ENCODE measurements at regions not wholly inside any gene's neighbourhood (a gene's known extent, or its start where the extent isn't known, plus 50 kb on each side); places are given as distances from the start of the nearest gene placed in this dataset.

GRCh38 chr6:87851674-87852299 lies 149.8 kb upstream of the AKIRIN2 start:
- DNase-seq = no peak
- H2BK20ac ChIP-seq (ENCODE audit: low read depth, low read length, poor library complexity, severe bottlenecking) = no peak overlapping the region
- H3K27me3 Mint-ChIP-seq (ENCODE audit: low read depth) = no peaks in the 10 kb centered on the region; the same call in 1 of the 2 replicates
- H4K5ac ChIP-seq (ENCODE audit: insufficient read length, low read depth, low read length) = no peak overlapping the region
- no peak overlapping the region for H3K14ac ChIP-seq (ENCODE audit: insufficient read depth, low read length)
- no peak overlapping the region for H2BK120ac ChIP-seq (ENCODE audit: low read depth, low read length, poor library complexity, severe bottlenecking)
- no peak overlapping the region for H3K4me2 ChIP-seq (ENCODE audit: insufficient read depth, insufficient read length, low read length)
- no peak for TF ChIP-seq CTCF (conservative IDR thresholded peaks at IDR 0.05)
- peaks cover 5 to 12% of the 10 kb centered on the region in 2 experiments for H3K4me1 Mint-ChIP-seq
- no peaks in the 10 kb centered on the region for H4K20me1 ChIP-seq (ENCODE audit: control insufficient read depth, insufficient read depth, insufficient read length)
- no peaks in the 10 kb centered on the region for H3K4me1 ChIP-seq (ENCODE audit: insufficient read depth, low read length)
- H2AFZ ChIP-seq (ENCODE audit: low read length) = no peak overlapping the region
- no peak overlapping the region for H3K4ac ChIP-seq (ENCODE audit: low read depth, low read length)
- H4K8ac ChIP-seq (replicated peaks; ENCODE audit: insufficient read length, low read depth, low read length) = no peak overlapping the region
- no peak overlapping the region for H2BK15ac ChIP-seq (ENCODE audit: low read depth, low read length)
- no peak overlapping the region for H2AK5ac ChIP-seq (ENCODE audit: insufficient read length, low read length)
- H4K91ac ChIP-seq (ENCODE audit: insufficient read length, low read depth, low read length) = no peak overlapping the region
- H3K4me3 Mint-ChIP-seq = no peak overlapping the region
- H3T11ph ChIP-seq (ENCODE audit: low read length) = no peak overlapping the region
- no peaks in the 10 kb centered on the region for H3K9me3 ChIP-seq (ENCODE audit: control insufficient read depth, low read depth, low read length)
- WGBS (ENCODE audit: extremely low coverage, insufficient read length, low lambda C conversion rate) = no CpG with 5 or more reads among the region's 4 CpGs
- H3K56ac ChIP-seq (ENCODE audit: insufficient read length, low read depth, low read length) = no peak overlapping the region
- no peaks in the 10 kb centered on the region for H3K36me3 Mint-ChIP-seq (ENCODE audit: insufficient read depth in 1 of 3, low read depth in 3 of 3)
- H3K27ac Mint-ChIP-seq = no peak overlapping the region
- no peak overlapping the region for H3K27ac ChIP-seq (ENCODE audit: insufficient read length, low read depth, low read length)
- H2BK12ac ChIP-seq (ENCODE audit: insufficient read length, low read depth, low read length) = no peak overlapping the region
- H3K9me3 Mint-ChIP-seq = no peaks in the 10 kb centered on the region
- H3K79me1 ChIP-seq (ENCODE audit: insufficient read depth, low read depth, low read length, poor library complexity, severe bottlenecking) = no peaks in the 10 kb centered on the region
- no peak overlapping the region for H3K18ac ChIP-seq (ENCODE audit: insufficient read length, low read depth, low read length)
- H3K27me3 ChIP-seq (ENCODE audit: insufficient read depth, low read length) = no peaks in the 10 kb centered on the region
- H2BK5ac ChIP-seq (ENCODE audit: insufficient read length, low read length) = no peak overlapping the region
- no peak overlapping the region for H3K9ac ChIP-seq (ENCODE audit: extremely low read depth, insufficient read length, low read length)
- no peaks in the 10 kb centered on the region for H3K79me2 ChIP-seq (ENCODE audit: insufficient read depth, low read length)
- no peaks in the 10 kb centered on the region for H3K23me2 ChIP-seq (ENCODE audit: insufficient read length, low read depth, low read length, poor library complexity, severe bottlenecking)
- no peak overlapping the region for H3K23ac ChIP-seq (ENCODE audit: insufficient read length, low read depth, low read length)
